Forelimb muscle (tissue), 1 donor: ENCODE measurements at regions not wholly inside any gene's neighbourhood (a gene's known extent, or its start where the extent isn't known, plus 50 kb on each side); places are given as distances from the start of the nearest gene placed in this dataset.
A peak's percentile ranks its signal among the peaks of the same experiment; 100 is the strongest.

Source experiments
- DNase-seq: peaks from one replicate; pipeline ENCODE4 v3.0.0-alpha.2; 2013; ENCODE audit warnings: low read depth

DNA sequence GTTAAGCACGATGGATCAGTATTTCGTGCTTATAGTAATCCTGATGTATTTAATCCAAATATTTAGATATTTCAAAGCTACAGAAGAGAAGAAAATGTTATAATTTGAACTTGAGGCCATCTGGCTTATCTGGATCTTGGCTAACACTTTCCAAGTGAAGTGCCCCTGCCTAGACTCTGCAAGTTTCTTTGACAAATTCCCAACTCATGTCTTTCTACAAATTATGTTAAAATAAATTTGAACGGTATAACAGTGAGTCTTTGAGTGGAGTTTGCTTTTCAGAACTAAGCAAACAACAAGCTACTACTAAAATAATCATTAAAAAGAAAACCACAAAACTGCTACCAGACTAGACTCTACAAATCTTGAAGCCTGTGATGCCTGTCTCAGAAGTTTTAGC lies 374.4 kb upstream of the PRICKLE1 start:
- DNase-seq, result no peak

DNA sequence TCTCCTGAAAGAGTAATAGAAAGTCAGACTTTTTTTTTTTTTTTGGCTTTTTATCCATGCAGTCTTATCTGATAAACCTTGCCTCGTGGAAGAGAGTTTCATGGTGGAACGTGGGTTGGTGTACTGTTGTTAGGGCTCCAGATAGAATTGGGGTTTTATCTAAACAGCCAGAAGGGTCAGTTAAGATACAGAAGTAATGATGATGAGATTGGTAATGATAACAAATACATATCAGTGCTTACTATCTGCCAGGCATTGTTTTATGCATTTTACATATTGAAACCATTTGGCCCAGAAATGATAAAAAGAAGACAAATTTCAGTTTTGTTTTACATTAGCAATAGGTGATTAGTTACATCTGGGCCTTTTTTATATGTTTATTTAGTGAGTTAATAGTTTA lies 372.8 kb upstream of the PRICKLE1 start:
- no peak for DNase-seq

DNA sequence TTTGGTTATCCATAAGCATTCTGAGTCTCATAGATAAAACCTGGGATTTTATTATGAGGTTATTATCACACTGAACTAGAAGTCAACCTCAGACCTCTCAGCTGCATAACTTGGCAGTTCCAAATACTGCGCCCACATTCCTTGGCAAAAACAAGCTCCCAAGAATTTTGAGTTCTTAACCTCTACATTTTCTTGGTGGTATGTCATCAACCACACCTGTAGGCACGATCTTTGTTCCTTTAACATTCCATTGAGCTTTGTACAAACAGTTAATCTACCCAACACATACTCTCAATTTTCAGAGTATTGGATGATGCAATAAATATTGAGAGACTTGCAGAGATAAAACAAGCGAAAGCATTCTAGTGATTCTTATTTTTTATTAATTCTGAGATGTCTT lies 371.8 kb upstream of the PRICKLE1 start:
- DNase-seq, result no peak

DNA sequence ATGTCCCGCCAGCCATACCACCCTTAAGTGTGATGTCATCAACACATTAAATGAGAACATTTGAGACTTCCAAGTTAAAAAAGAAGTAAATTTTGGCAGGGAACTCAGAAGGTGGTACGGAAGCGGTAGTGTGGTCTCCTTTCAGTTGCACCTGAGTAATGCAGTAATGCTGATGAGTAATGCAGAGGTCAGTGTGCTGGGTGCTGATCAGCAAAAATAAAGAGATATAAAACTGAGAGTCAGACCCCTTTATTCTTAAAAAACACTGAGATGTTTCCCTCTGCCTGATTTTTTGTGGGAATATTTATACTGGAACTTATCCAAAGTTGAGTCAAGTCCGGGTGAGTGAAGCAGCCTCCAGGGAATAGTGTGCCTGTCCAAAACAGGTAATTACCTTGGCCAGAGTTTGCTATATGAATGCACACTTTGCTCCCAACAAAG lies 370.6 kb upstream of the PRICKLE1 start:
- DNase-seq, result no peak

DNA sequence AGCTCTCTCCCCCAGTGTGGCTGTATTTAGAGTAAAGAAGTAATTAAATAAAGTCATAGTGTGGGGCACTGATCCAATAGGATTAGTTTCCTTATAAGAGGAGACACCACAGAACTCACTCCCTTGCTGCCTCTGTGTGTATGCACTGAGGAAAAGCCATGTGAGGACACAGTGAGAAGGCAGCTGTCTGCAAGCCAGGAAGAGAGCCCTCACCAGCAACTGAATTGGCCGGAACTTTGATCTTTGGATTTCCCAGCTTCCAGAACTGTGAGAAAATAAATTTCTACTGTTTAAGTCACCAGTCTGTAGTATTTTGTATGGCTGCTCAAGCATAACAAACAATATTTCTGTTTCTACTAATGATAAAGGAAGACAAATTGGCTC lies 368.7 kb upstream of the PRICKLE1 start:
- no peak for DNase-seq

DNA sequence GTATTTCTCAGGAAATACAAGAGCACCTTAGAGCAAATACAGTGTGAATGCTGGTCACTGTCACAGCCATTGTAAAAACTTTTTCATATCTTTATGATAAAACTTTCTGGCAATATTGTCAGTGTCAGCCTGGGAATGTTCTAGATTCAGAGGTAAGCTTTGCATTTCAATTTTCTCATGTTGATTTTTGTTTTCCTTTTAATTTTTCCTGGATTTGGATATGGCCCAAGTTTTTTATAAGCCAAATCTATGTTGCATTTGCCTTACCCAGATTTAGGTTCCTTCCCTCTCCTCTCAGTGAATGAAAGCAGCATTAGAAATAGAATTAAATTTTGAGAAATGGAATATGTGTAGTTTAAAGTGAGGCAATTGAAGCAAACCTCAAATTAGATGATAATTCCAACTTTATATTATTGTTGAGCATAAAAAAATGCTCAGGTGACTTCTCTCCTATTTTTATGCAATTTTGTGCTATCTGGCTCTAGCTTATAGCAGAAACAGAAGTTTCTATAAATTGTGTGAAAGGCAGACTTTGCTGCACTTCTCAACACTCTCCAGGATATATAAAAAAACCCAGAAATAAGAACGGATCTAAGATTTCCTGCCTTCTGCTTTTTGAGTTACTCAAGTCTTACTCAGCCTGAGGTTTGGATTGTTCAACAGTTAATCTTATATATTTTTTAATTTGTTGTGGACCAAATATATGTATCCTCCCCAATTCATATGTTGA lies 368.2 kb upstream of the PRICKLE1 start:
- no peak for DNase-seq

DNA sequence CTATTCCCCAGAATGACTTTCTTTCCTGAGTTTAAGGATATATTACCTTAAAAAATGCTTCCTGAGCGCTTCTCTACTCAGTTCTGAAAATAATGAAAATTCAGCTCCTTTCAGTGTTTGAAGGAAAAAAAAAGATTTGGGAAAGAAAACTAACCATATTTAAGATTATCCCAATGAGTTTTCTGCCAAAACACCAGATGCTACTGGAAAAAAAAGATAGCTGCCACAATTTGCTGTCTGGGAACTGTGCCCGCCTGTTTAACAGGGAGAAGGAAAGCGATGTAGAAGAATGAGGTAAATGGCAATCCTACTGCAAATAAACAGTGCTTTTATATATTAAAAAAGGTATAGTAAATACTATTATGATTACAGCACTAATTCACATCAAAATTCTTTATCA lies 367.6 kb upstream of the PRICKLE1 start:
- peak; percentile 9 for DNase-seq

DNA sequence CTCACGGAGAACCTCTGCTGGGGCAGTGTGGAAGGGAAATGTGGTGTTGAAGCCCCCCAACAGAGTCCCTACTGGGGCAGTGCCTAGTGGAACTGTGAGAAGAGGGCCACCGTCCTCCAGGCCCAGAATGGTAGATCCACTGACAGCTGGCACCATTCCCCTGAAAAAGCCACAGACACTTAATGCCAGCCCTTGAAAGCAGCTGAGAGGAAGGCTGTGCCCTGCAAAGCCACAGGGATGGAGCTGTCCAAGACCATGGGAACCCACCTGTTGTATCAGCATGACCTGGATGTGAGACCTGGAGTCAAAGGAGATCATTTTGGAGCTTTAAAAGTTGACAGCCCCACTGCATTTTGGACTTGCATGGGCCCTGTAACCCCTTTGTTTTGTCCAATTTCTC lies 363.5 kb upstream of the PRICKLE1 start:
- DNase-seq, result no peak

DNA sequence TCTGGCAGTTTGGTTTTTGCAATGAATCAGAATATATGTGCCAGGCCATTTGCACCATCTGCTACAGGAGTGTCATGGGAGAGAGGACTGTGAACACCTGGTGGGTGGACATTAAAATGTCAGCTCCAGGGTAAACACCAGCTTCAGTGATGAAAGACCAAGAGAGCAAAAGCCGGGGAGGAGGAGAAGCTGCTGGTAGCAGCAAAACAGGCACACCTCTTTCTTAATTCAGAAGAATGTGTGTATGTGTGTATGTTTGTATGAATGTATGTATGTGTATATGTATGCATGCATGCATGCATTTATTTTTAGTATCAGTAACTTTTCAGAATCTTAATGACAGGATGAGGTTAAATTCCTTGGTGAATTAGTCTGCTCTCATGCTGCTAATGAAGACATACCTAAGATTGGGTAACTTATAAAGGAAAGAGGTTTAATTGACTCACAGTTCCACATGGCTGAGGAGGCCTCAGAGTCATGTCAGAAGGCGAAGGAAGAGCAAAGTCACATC lies 357.4 kb upstream of the PRICKLE1 start:
- DNase-seq, result no peak

DNA sequence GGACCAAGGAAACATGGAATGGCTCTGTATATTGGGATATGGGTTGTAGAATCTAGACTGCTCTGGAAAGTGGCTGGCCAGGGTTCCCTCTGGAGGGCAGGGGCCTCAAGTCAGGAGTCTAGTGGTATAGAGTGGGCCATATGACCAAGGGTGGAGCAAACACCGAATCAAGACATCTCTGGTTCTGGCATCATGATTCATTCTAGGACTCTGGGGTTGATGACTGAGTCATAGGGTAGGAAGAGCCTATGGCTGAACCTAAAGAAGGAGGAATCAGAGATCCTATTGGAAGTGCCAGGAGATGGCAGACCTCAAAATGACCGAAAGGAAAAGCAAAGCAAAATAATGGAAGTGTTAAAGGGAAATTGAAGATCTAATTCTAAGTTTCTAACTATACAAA lies 356.4 kb upstream of the PRICKLE1 start:
- no peak for DNase-seq

DNA sequence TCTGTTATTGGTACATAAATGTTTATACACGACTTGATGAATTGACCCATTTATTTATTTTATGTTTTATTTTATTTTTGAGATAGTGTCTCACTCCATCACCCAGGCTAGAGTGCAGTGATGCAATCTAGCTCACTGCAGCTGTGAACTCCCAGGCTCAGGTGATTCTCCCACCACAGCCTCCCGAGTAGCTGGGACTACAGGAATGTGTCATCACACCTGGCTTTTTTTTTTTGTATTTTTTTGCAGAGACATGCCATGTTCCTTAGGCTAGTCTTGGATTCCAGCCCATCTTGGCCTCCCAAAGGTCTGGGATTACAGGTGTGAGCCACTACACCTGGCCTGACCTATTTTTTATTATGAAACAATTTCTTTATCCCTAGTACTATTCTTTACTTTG lies 355.0 kb upstream of the PRICKLE1 start:
- no peak for DNase-seq

DNA sequence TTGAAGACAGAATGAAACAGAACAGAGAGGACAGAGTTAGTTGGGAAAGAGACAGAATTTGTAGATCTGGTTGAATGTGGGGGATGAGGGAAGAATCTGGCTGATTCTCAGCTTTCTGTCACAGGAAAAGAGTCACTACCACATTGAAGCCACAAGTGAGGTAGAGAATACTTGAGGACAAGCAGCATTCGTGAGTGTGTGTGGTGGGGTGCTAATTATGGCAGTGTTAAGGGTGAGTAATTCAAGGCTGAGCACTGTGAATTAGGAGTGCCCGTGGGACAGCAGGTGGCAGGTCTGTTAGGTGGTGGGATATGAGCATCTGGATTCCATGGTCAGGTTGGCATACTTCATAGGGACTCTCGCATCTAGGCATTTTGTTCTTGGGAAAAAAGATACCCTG lies 347.4 kb upstream of the PRICKLE1 start:
- no peak for DNase-seq

DNA sequence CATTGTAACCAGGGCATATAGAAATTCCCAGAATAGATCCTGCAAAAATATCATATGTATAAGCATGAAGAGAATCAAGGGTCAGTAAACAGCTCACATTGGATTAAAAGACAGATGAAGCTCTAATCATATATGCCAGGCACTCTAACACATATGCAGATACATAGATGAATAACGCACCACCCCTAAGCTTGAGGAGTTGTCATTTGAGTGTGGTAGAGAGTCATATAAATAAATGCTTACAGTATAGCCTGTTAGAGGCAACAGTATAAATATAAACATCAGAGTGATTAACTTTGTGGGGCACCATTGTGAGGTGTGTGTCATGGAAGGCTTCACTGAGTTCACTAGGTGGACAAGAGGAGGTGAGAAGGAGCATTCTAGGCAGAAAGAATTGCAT lies 346.7 kb upstream of the PRICKLE1 start:
- no peak for DNase-seq

DNA sequence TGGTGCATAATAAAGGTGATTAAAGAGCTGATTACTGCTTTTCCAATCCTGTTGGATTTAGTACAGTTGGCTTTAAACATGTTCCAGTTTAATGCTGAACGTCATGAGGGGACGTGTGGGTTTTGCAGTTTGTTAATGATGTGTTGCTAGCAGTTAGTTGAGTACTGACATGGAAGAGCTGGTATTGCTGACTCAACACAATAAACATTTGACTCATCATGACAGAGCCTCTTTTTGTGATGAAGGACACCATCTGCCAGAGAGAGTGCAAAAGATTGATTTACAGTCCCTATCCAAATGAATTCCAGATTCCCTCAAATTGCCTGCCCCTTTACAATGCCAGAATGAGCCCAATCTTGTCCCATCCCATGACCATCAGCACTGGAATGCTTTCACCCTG lies 346.2 kb upstream of the PRICKLE1 start:
- DNase-seq, result no peak

DNA sequence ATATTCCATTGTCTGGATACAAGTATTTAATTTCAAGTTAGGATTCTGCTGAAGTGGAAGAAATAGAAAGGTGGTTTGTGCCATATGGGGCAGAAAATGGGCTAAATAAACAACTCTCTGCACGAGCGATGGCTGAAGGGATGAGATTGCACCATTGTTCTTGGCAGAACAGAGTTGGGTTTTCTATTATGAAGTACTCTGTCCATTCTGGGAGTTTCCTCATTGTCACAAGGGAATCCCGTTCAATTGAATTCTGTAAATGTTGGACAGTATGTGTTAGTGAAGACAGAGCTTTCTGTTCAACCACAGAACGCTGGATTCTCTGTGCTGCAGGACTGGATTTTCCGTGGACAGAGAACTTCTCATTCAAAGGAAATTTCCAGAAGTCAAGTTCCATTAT lies 345.5 kb upstream of the PRICKLE1 start:
- no peak for DNase-seq

DNA sequence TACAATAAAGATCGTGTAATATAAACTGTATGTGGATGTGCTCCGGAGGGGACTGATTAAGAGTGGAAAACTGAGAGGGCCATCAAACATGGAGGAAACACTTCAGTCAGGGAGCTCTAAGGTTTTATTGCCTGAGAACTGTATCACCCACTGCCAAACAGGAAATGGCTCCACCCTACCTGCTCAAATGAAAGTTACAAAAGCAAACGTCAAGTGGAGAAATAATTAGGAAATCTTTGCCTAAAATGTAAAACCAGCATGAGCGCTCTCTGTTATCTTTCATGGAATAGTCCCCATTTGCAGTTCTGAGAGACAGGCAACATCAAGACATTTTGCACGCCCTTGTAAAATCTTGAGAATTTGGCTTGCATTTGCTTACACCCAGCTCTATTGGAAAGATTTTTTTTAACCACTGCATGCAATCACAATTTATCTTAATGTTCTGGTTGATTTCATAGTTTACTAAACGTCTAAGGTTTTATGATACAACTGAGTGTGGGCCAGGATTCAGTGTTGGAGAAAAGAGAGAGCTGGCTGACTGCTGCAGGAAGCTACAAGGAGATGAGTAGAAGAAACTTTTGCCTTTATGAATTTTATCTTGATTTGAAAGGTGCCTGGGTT lies 344.0 kb upstream of the PRICKLE1 start:
- DNase-seq, result no peak

DNA sequence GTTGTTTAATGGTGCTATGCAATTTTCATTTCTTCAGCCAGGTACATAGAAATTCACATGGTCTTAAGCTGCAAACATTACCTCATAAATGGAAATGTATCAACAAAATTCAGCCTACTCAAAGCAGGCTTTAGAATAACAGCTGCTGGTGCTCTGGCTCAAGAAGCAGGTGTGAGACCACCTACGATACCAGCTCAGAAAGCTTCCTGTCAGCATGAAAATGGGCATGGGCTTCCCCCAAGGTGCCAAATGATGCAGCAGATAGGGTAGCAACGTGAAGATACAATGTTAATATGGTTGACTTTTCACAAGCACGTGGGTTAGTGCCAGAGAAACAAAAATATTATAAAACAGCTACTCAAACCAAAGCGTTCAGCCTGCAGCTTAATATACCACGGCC lies 343.4 kb upstream of the PRICKLE1 start:
- no peak for DNase-seq

DNA sequence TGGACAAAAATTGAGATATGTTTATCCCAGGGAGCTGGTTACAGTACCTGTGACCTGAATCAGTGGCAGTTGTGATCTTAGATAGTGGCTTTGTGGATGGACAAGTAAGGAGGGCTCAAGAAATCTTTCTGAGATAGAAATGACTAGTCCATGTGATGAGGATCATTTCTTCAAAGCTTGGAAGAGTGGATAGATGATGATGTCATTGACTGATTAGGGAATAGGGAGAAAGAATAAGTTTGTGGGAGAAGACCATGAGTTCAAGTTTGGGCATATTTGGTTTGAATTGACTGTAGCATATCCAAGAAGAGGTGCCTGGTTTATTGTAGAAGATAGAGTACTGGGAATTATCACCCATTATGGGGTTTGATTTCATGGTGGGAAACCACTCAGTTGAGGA lies 336.7 kb upstream of the PRICKLE1 start:
- no peak for DNase-seq

DNA sequence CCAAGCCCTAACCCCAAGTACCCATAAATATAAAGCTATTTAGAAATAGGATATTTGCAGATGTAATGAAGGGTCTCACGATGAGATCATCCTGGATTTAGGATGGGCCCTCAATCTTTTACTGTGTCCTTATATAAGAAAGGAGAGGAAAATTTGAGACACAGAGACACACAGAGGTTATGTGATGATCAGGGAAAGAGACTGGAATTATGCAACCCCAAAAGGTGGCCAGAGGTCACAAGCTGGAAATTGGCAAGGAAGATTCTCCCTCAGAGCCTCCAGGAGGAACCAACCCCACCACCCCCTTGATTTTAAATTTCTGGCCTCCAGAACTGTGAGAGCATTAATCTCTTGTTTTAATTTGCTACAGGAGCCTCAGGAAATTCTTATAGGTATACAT lies 334.9 kb upstream of the PRICKLE1 start:
- no peak for DNase-seq

DNA sequence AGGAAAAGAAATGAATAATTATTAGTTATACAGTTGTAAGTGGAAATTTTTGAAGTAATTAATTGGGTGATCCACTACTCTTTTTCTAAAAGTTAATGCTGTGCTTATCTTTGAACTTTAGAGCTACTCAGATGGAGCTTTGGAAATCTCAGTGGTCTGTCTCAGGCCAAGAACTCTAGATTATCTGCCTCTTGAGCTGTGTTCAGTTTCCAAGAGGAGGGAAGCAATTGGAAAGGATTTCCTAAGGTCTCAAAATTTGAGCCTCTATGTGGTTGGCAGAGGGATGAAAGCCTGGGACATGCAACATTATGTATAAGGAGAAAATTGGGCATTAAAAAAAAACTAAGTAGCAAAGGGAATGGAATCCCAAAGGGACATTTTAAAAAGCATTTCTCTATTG lies 334.0 kb upstream of the PRICKLE1 start:
- no peak for DNase-seq

DNA sequence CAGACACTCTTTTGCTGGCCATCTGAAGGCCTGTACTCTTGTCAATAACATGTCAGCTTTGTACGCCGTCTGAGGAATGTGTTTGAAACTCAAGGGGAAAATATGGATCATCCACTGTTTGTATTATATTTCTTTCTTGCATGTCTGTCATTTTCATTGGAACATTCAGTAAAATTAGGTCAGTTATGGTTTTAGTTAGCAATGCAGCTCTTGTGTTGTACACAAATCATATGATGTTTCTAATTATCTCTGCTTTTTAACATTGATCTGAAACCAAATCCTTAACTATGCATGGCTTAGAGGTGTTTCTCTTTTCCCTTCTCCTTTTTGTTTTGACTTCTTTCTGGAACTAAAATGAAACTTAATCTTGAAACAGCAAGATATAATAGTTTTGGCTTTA lies 333.6 kb upstream of the PRICKLE1 start:
- no peak for DNase-seq

DNA sequence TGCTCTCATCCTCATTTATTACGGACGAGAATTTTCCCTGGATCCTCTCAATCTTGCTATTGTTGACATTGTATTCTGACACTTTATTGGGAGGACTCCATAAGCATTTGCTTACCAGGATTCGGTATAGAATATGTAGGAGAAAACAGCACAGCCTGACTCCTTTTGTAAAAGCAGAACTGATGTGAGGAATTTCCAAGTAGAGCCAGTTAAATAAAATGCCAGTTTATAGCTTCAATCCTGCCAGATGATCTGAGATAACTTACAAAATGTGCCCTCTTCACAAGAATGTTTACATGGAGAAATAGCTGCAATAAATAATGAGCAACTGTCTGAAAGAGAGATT lies 332.9 kb upstream of the PRICKLE1 start:
- no peak for DNase-seq

DNA sequence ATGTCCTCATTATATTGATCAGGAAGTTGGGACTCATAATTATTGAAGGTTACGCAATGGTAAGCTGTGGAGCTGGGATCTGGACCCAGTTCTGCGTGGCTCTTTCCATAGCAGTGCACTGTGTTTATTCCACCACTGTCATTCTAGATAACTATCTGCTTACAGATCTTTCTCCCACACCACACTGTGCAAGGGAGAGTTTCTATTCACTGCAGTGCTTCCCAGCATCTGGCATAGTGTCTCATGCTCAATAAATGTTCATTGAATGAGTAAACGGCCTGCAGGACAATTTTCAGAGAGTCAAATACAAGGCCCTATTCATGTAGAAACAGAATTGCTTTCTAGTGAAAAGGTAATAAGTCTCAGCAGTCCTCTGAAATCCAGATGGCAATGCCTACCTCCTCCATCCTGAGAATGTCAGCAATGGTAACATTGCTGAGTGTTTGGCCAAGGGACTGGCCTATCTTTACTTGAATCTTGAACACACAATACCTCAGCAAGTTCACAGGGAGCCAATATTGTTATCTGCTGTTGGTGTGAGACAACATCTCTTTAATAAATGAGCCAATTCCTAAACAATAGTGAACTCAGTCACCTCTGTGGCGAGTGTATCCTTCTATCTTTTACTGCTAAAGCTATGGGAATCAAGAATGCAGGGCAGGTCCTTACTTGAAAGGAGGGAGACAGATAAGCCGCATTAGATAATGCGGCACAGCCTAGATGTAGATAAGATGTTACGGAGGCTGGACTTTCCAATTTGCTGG lies 332.4 kb upstream of the PRICKLE1 start:
- no peak for DNase-seq
